ENCODE measurements at regions not wholly inside any gene's neighbourhood (a gene's known extent, or its start where the extent isn't known, plus 50 kb on each side); places are given as distances from the start of the nearest gene placed in this dataset.

- DNase-seq (ENCODE audit: low read depth), result no peak
- no peak overlapping the region for H3K4me3 ChIP-seq (ENCODE audit: low read length)
- TF ChIP-seq, protein P1, sequence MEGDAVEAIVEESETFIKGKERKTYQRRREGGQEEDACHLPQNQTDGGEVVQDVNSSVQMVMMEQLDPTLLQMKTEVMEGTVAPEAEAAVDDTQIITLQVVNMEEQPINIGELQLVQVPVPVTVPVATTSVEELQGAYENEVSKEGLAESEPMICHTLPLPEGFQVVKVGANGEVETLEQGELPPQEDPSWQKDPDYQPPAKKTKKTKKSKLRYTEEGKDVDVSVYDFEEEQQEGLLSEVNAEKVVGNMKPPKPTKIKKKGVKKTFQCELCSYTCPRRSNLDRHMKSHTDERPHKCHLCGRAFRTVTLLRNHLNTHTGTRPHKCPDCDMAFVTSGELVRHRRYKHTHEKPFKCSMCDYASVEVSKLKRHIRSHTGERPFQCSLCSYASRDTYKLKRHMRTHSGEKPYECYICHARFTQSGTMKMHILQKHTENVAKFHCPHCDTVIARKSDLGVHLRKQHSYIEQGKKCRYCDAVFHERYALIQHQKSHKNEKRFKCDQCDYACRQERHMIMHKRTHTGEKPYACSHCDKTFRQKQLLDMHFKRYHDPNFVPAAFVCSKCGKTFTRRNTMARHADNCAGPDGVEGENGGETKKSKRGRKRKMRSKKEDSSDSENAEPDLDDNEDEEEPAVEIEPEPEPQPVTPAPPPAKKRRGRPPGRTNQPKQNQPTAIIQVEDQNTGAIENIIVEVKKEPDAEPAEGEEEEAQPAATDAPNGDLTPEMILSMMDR (IDR thresholded peaks at IDR 0.05; ENCODE audit: insufficient read depth, low read depth, low read length, missing control alignments), result no peak
Measured at GRCh38 chr7:22027475-22027874, 81.8 kb upstream of the CDCA7L start.

DNA sequence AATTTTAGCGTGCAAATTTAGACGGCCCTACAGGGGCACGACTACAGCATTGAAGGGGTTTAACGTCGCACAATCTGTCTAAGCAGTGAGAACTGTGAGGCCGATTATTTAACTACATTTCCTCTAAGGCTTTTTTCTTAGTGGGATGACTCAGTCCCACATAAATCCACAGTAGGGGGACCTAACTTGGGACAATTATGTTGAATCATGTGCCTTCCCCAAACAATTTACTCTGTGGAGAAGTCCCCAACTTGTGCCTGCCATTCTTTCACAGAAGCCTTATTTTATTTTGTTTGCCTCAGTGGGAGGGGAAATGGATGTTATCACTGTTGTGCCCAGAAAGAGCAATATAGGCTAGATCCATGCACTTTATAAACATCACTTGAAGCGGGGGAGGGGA lies 80.3 kb upstream of the CDCA7L start:
- no peak for DNase-seq (ENCODE audit: low read depth)
- H3K4me3 ChIP-seq (ENCODE audit: low read length), result no peak overlapping the region
- TF ChIP-seq, protein P1 (IDR thresholded peaks at IDR 0.05; ENCODE audit: insufficient read depth, low read depth, low read length, missing control alignments), result no peak

GRCh38 chr7:22025075-22025474 lies 79.4 kb upstream of the CDCA7L start:
- TF ChIP-seq, protein P1 (IDR thresholded peaks at IDR 0.05; ENCODE audit: insufficient read depth, low read depth, low read length, missing control alignments), result no peak

GRCh38 chr7:22019931-22020330 lies 74.2 kb upstream of the CDCA7L start:
- no peak overlapping the region for H3K4me3 ChIP-seq (ENCODE audit: low read length)
- TF ChIP-seq, protein P1 (IDR thresholded peaks at IDR 0.05; ENCODE audit: insufficient read depth, low read depth, low read length, missing control alignments), result no peak
- no peak for DNase-seq (ENCODE audit: low read depth)

More at GRCh38 chr7:22025075-22025474, 79.4 kb upstream of the CDCA7L start:
- DNase-seq (ENCODE audit: low read depth), result no peak
- no peak overlapping the region for H3K4me3 ChIP-seq (ENCODE audit: low read length)

DNA sequence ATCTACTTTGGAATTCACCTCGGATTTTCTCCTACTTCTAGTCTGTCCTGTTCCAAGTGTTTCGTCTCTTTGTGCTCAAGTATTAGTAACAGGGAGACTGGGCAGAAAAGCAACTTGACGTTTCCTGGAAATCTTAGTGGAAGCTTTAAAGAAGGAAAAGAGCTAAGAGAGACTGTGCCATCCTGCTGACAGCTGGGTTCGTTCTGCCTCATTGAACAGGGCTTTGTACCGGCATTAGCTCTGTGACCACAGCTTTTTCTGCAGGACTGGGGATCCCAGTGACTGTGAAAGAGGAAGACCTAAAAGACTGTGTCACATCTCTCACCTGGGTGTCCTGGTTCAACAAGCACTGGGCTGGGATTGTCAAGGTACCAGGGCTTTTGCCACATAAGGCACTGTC lies 70.8 kb upstream of the CDCA7L start:
- H3K4me3 ChIP-seq (ENCODE audit: low read length), result no peak overlapping the region
- TF ChIP-seq, protein P1 (IDR thresholded peaks at IDR 0.05; ENCODE audit: insufficient read depth, low read depth, low read length, missing control alignments), result no peak
- no peak for DNase-seq (ENCODE audit: low read depth)

DNA sequence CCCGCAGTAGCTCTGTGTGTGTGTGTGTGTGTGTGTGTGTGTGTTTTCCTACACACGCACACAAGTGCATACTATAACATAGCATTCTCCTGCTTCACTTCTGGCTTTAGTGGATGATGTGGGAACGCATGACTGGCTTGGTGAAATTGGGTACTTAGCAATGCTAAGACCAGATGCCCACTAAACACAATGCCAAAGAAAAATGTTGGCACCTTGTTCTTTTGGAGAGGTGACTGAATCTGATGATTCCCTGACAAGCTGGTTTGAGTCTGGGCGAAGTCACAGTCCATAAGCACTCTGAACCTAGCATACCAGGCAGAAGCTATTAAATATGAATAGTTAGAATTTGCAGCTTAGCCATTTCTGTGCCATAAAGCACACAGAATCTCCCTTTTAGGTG lies 68.0 kb upstream of the CDCA7L start:
- H3K4me3 ChIP-seq (ENCODE audit: low read length), result no peak overlapping the region
- TF ChIP-seq, protein P1 (IDR thresholded peaks at IDR 0.05; ENCODE audit: insufficient read depth, low read depth, low read length, missing control alignments), result no peak
- DNase-seq (ENCODE audit: low read depth), result no peak

- no peak overlapping the region for H3K4me3 ChIP-seq (ENCODE audit: low read length)
- DNase-seq (ENCODE audit: low read depth), result no peak
- TF ChIP-seq, protein P1 (IDR thresholded peaks at IDR 0.05; ENCODE audit: insufficient read depth, low read depth, low read length, missing control alignments), result no peak
Measured at GRCh38 chr7:22008683-22009082, 63.0 kb upstream of the CDCA7L start.

All from epithelial cell of esophagus (primary cell).